NT2/D1 (cell line): ENCODE measurements at regions not wholly inside any gene's neighbourhood (a gene's known extent, or its start where the extent isn't known, plus 50 kb on each side); places are given as distances from the start of the nearest gene placed in this dataset.

Experiments used
- DNase-seq: peaks from one replicate; pipeline ENCODE4 v3.0.0-alpha.2; 2011; ENCODE audit warnings: low read depth, low spot score
- H3K27me3 ChIP-seq: 2 replicates; pipeline ENCODE4 v1.6.0; 2011; ENCODE audit warnings: mild to moderate bottlenecking; ENCODE audit not compliant: insufficient read length, insufficient read depth
- H3K36me3 ChIP-seq: 2 replicates; pipeline ENCODE4 v1.6.1; 2011; ENCODE audit warnings: mild to moderate bottlenecking, low read length, mixed read lengths; ENCODE audit not compliant: insufficient read depth, insufficient read length
- H3K4me1 ChIP-seq: 2 replicates; pipeline ENCODE4 v1.5.1; 2011; ENCODE audit not compliant: insufficient read depth, insufficient read length
- H3K4me3 ChIP-seq: 2 replicates; pipeline ENCODE4 v1.5.1; 2011; ENCODE audit warnings: low read depth; ENCODE audit not compliant: insufficient read length
- H3K9ac ChIP-seq: 2 replicates; pipeline ENCODE4 v1.6.0; 2011; ENCODE audit warnings: low read depth; ENCODE audit not compliant: insufficient read length
- H3K9me3 ChIP-seq: 2 replicates; pipeline ENCODE4 v1.5.1; 2011; ENCODE audit warnings: mild to moderate bottlenecking, low read length; ENCODE audit not compliant: insufficient read depth
- SUZ12 ChIP-seq: IDR thresholded peaks from 2 replicates; pipeline ENCODE4 v1.6.1; 2011; ENCODE audit not compliant: insufficient read length, insufficient read depth; ENCODE audit errors: extremely low read depth
- YY1 ChIP-seq: IDR thresholded peaks from 2 replicates; pipeline ENCODE4 v1.6.1; 2011; ENCODE audit not compliant: insufficient read length, insufficient read depth
- ZNF274 ChIP-seq: IDR thresholded peaks from 2 replicates; pipeline ENCODE4 v1.6.1; 2011; ENCODE audit warnings: mild to moderate bottlenecking, low read depth, low read length

GRCh38 chr12:23093488-23093887 lies 468.5 kb downstream of the ETNK1 start:
- Histone ChIP-seq H3K4me1 (no peaks in the 10 kb centered on the region), H3K27me3 (no peaks in the 10 kb centered on the region), H3K4me3 (no peak overlapping the region), H3K36me3 (no peaks in the 10 kb centered on the region), H3K9me3 (peaks cover 25% of the 10 kb centered on the region), H3K9ac (no peak overlapping the region)
- DNase-seq = no peak
- TF ChIP-seq ZNF274 (no peak), YY1 (no peak), SUZ12 (no peak)

- TF ChIP-seq ZNF274 (no peak), YY1 (no peak), SUZ12 (no peak)
- peaks cover 25% of the 10 kb centered on the region for H3K9me3 ChIP-seq
Observed at GRCh38 chr12:23096321-23096720, 471.4 kb downstream of the ETNK1 start.

GRCh38 chr12:23098110-23098509 lies 473.1 kb downstream of the ETNK1 start:
- no peak for DNase-seq
- Histone ChIP-seq H3K36me3 (no peaks in the 10 kb centered on the region), H3K9ac (no peak overlapping the region), H3K9me3 (peaks cover 31% of the 10 kb centered on the region), H3K4me1 (peaks cover 3% of the 10 kb centered on the region), H3K4me3 (no peak overlapping the region), H3K27me3 (no peaks in the 10 kb centered on the region)
- no peak for TF ChIP-seq ZNF274
- no peak for TF ChIP-seq SUZ12
- TF ChIP-seq YY1 = no peak

More at GRCh38 chr12:23096321-23096720, 471.4 kb downstream of the ETNK1 start:
- peaks cover 3% of the 10 kb centered on the region for H3K4me1 ChIP-seq
- no peaks in the 10 kb centered on the region for H3K36me3 ChIP-seq
- H3K27me3 ChIP-seq = no peaks in the 10 kb centered on the region
- no peak overlapping the region for H3K4me3 ChIP-seq
- no peak for DNase-seq
- no peak overlapping the region for H3K9ac ChIP-seq

GRCh38 chr12:23098517-23098916 lies 473.5 kb downstream of the ETNK1 start:
- Histone ChIP-seq H3K27me3 (no peaks in the 10 kb centered on the region), H3K4me1 (peaks cover 3% of the 10 kb centered on the region), H3K9ac (no peak overlapping the region), H3K36me3 (no peaks in the 10 kb centered on the region), H3K4me3 (no peak overlapping the region), H3K9me3 (peaks cover 31% of the 10 kb centered on the region)
- DNase-seq = no peak
- TF ChIP-seq SUZ12 (no peak), YY1 (no peak), ZNF274 (no peak)

- Histone ChIP-seq H3K27me3 (no peaks in the 10 kb centered on the region), H3K4me3 (peak overlapping the region; percentile 8), H3K9ac (no peak overlapping the region), H3K36me3 (no peaks in the 10 kb centered on the region), H3K9me3 (peaks cover 30% of the 10 kb centered on the region), H3K4me1 (peaks cover 3% of the 10 kb centered on the region)
- TF ChIP-seq SUZ12 (no peak), ZNF274 (no peak), YY1 (no peak)
- peak; percentile 80 for DNase-seq
Observed at GRCh38 chr12:23099104-23099503, 474.1 kb downstream of the ETNK1 start.

- no peak for TF ChIP-seq SUZ12
- TF ChIP-seq YY1 = no peak
- TF ChIP-seq ZNF274 = no peak
- peaks cover 25% of the 10 kb centered on the region for H3K9me3 ChIP-seq
Observed at GRCh38 chr12:23099604-23100003, 474.6 kb downstream of the ETNK1 start.

GRCh38 chr12:23108957-23109356 lies 484.0 kb downstream of the ETNK1 start:
- no peak for DNase-seq
- TF ChIP-seq SUZ12 = no peak
- no peak for TF ChIP-seq ZNF274
- TF ChIP-seq YY1 = no peak
- Histone ChIP-seq H3K9me3 (no peaks in the 10 kb centered on the region), H3K9ac (no peak overlapping the region), H3K36me3 (no peaks in the 10 kb centered on the region), H3K27me3 (no peaks in the 10 kb centered on the region), H3K4me1 (no peaks in the 10 kb centered on the region), H3K4me3 (no peak overlapping the region)

More at GRCh38 chr12:23099604-23100003, 474.6 kb downstream of the ETNK1 start:
- H3K9ac ChIP-seq = no peak overlapping the region
- no peak overlapping the region for H3K4me3 ChIP-seq
- DNase-seq = peak; percentile 94
- no peaks in the 10 kb centered on the region for H3K27me3 ChIP-seq
- no peaks in the 10 kb centered on the region for H3K36me3 ChIP-seq
- peaks cover 3% of the 10 kb centered on the region for H3K4me1 ChIP-seq
